Right hindlimb (tissue), 1 donor: ENCODE measurements at regions not wholly inside any gene's neighbourhood (a gene's known extent, or its start where the extent isn't known, plus 50 kb on each side); places are given as distances from the start of the nearest gene placed in this dataset.

Source experiments
- DNase-seq: peaks from one replicate; pipeline ENCODE4 v3.0.0-alpha.2; 2018

- no peak for DNase-seq
Observed at GRCh38 chr20:52242237-52243230, 51.0 kb upstream of the ZFP64 start.
